Keratinocyte (primary cell): ENCODE measurements at regions not wholly inside any gene's neighbourhood (a gene's known extent, or its start where the extent isn't known, plus 50 kb on each side); places are given as distances from the start of the nearest gene placed in this dataset.

ENCODE experiments used
- CTCF ChIP-seq, 3 experiments: IDR thresholded peaks in 1 of 3; conservative IDR thresholded peaks in 1 of 3; optimal IDR thresholded peaks in 1 of 3; 2 replicates in 2 of 3; 3 replicates in 1 of 3; pipeline versions ENCODE3 to v1.5.1; 2011; ENCODE audit warnings: low read length in 3 of 3, mild to moderate bottlenecking in 3 of 3, moderate library complexity in 2 of 3, control low read depth in 1 of 3, inconsistent platforms in 1 of 3; ENCODE audit not compliant: insufficient read depth in 2 of 3; ENCODE audit errors: extremely low read depth in 1 of 3
- EZH2 ChIP-seq: IDR thresholded peaks from one replicate; pipeline ENCODE4 v1.6.1; 2012; ENCODE audit warnings: inconsistent platforms, mild to moderate bottlenecking, low read length, moderate library complexity

DNA sequence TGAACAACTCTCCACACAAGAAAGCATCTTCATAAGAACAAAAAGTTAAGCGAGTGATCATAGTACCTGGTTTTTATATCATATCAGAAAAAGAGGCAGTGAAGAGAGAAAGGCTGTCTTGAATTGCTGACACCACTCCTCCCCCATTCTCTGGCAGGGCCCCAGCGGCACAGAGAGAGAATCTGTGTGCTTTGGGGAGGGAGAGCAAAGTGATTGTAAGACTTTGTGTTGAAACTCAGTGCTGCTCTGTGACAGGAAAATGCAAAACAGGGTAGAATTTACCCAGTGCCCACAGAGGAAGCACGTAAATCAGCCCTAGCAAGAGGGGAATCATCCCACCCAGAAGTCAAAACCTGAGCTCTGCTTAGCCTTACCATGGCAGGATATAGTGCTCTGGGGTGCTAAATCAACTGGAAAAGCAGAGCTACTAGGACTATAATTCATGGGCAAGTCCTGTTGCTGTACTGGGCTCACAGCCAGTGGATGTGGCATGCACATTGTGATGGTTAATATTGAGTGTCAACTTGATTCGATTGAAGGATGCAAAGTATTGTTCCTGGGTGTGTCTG is 174.6 kb downstream of the PRR32 start:
- TF ChIP-seq CTCF (optimal IDR thresholded peaks at IDR 0.05 in 1 of 3, IDR thresholded peaks at IDR 0.05 in 1 of 3, conservative IDR thresholded peaks at IDR 0.05 in 1 of 3; ENCODE audit: extremely low read depth in 1 of 3, insufficient read depth in 2 of 3, low read length in 3 of 3) (no peak), EZH2 (no peak)
